ENCODE measurements at regions not wholly inside any gene's neighbourhood (a gene's known extent, or its start where the extent isn't known, plus 50 kb on each side); places are given as distances from the start of the nearest gene placed in this dataset.

DNA sequence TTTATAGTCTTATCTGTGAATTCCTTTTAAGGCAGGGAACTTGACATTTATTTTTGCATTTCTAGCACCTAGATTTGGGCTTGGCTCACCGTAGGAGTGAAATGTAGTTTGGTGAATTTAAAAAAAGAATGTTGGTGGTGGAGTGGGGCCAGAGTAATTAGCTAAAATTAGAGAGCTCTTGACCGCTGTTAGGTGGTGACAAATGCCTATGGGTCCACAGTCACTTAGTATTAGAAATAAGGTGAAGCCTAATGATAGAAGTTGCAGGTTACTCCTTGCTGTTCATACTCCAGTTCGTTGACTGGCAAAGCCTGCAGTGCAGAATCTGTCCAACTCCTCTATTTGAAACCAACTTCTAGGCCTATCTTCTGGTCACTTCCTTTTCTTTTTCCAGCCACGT, 318.8 kb upstream of the NRIP1 start:
- TF ChIP-seq, protein P1, sequence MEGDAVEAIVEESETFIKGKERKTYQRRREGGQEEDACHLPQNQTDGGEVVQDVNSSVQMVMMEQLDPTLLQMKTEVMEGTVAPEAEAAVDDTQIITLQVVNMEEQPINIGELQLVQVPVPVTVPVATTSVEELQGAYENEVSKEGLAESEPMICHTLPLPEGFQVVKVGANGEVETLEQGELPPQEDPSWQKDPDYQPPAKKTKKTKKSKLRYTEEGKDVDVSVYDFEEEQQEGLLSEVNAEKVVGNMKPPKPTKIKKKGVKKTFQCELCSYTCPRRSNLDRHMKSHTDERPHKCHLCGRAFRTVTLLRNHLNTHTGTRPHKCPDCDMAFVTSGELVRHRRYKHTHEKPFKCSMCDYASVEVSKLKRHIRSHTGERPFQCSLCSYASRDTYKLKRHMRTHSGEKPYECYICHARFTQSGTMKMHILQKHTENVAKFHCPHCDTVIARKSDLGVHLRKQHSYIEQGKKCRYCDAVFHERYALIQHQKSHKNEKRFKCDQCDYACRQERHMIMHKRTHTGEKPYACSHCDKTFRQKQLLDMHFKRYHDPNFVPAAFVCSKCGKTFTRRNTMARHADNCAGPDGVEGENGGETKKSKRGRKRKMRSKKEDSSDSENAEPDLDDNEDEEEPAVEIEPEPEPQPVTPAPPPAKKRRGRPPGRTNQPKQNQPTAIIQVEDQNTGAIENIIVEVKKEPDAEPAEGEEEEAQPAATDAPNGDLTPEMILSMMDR (conservative IDR thresholded peaks at IDR 0.05; ENCODE audit: low read length), result no peak
- TF ChIP-seq EZH2phosphoT487 (IDR thresholded peaks at IDR 0.05; ENCODE audit: borderline replicate concordance, low read depth, low read length), result no peak

Data from OCI-LY7 (cell line).